Natural killer cell treated with Interleukin-12 subunit alpha and Interleukin-12 subunit beta and Interleukin-15 and Interleukin-18, amount 100 ng/mL, for 72 hours (primary cell): ENCODE measurements at regions not wholly inside any gene's neighbourhood (a gene's known extent, or its start where the extent isn't known, plus 50 kb on each side); places are given as distances from the start of the nearest gene placed in this dataset.

Experiments
- ATAC-seq, 2 donors: fragments of 150-1000 bp; cut with Tn5 transposase in 1 of 2; sonication (Bioruptor Pico), chemical (Tn5 transposase) in 1 of 2; 2 replicates each; pipeline ENCODE4 v1.10.0; 2021
- DNase-seq: peaks from one replicate; pipeline ENCODE4 v3.0.0; 2022; ENCODE audit warnings: low spot score
- H3K27ac Mint-ChIP-seq, 2 donors: 1 replicate in 1 of 2; 2 replicates in 1 of 2; pipeline ENCODE4 v1.8.0; 2022; ENCODE audit warnings: mixed read lengths in 2 of 2, mild to moderate bottlenecking in 1 of 2, moderate library complexity in 1 of 2
- H3K27me3 Mint-ChIP-seq, 2 donors: 1 replicate in 1 of 2; 2 replicates in 1 of 2; pipeline ENCODE4 v1.8.0; 2022; ENCODE audit warnings: mixed read lengths in 2 of 2
- H3K36me3 Mint-ChIP-seq: one replicate; pipeline ENCODE4 v1.8.0; 2022; ENCODE audit warnings: mixed read lengths
- H3K4me1 Mint-ChIP-seq, 2 donors: 1 replicate in 1 of 2; 2 replicates in 1 of 2; pipeline ENCODE4 v1.8.0; 2022; ENCODE audit warnings: low read depth in 2 of 2, mixed read lengths in 2 of 2, mild to moderate bottlenecking in 1 of 2
- H3K4me3 Mint-ChIP-seq: one replicate; pipeline ENCODE4 v1.8.0; 2022; ENCODE audit warnings: mixed read lengths
- H3K9me3 Mint-ChIP-seq: 2 replicates; pipeline ENCODE4 v1.8.0; 2022; ENCODE audit warnings: mixed read lengths

- no peak for DNase-seq
- Mint-ChIP-seq H3K4me3 (no peak overlapping the region), H3K36me3 (no peaks in the 10 kb centered on the region), H3K27me3 (no peaks in the 10 kb centered on the region), H3K4me1 (peaks cover 18 to 29% of the 10 kb centered on the region in 2 donors), H3K9me3 (no peaks in the 10 kb centered on the region), H3K27ac (peak overlapping the region in 1 of 2 donors; percentile 70)
- ATAC-seq, result no peak
Observed at GRCh38 chr4:71267244-71267643, 71.6 kb upstream of the SLC4A4 start.

GRCh38 chr4:71268166-71268565, 70.7 kb upstream of the SLC4A4 start:
- Mint-ChIP-seq H3K27me3 (no peaks in the 10 kb centered on the region), H3K36me3 (no peaks in the 10 kb centered on the region), H3K9me3 (no peaks in the 10 kb centered on the region), H3K4me3 (no peak overlapping the region), H3K4me1 (peaks cover 15 to 25% of the 10 kb centered on the region in 2 donors), H3K27ac (peak overlapping the region in 1 of 2 donors; percentile 50)
- DNase-seq (no peak), ATAC-seq (no peak)

GRCh38 chr4:71269233-71269632, 69.6 kb upstream of the SLC4A4 start:
- no peaks in the 10 kb centered on the region for H3K36me3 Mint-ChIP-seq
- no peaks in the 10 kb centered on the region for H3K9me3 Mint-ChIP-seq
- H3K27me3 Mint-ChIP-seq, result no peaks in the 10 kb centered on the region
- ATAC-seq (no peak), DNase-seq (no peak)
- peaks cover 12 to 24% of the 10 kb centered on the region in 2 donors for H3K4me1 Mint-ChIP-seq
- no peak overlapping the region for H3K4me3 Mint-ChIP-seq
- H3K27ac Mint-ChIP-seq, result no peak overlapping the region

- Mint-ChIP-seq H3K9me3 (no peaks in the 10 kb centered on the region), H3K4me3 (no peak overlapping the region), H3K4me1 (peaks cover 24 to 25% of the 10 kb centered on the region in 2 donors), H3K27ac (peak overlapping the region in 1 of 2 donors; percentile 72), H3K27me3 (no peaks in the 10 kb centered on the region), H3K36me3 (no peaks in the 10 kb centered on the region)
- ATAC-seq (peak; percentile 54 to 68), DNase-seq (no peak)
Observed at GRCh38 chr4:71270901-71271300, 67.9 kb upstream of the SLC4A4 start.

- DNase-seq (no peak), ATAC-seq (no peak)
- Mint-ChIP-seq H3K9me3 (no peaks in the 10 kb centered on the region), H3K27me3 (no peaks in the 10 kb centered on the region), H3K4me3 (no peak overlapping the region), H3K36me3 (no peaks in the 10 kb centered on the region), H3K4me1 (peaks cover 18 to 25% of the 10 kb centered on the region in 2 donors), H3K27ac (no peak overlapping the region)
Observed at GRCh38 chr4:71272976-71273375, 65.8 kb upstream of the SLC4A4 start.

- peak overlapping the region; percentile 55 for H3K4me3 Mint-ChIP-seq
- peaks cover 21 to 22% of the 10 kb centered on the region in 2 donors for H3K4me1 Mint-ChIP-seq
- ATAC-seq (no peak), DNase-seq (no peak)
- no peaks in the 10 kb centered on the region for H3K9me3 Mint-ChIP-seq
- H3K36me3 Mint-ChIP-seq, result no peaks in the 10 kb centered on the region
- no peaks in the 10 kb centered on the region for H3K27me3 Mint-ChIP-seq
- H3K27ac Mint-ChIP-seq, result peak overlapping the region; percentile 12 to 60
Observed at GRCh38 chr4:71275004-71275403, 63.8 kb upstream of the SLC4A4 start.

- H3K36me3 Mint-ChIP-seq, result no peaks in the 10 kb centered on the region
- H3K4me1 Mint-ChIP-seq, result peaks cover 21 to 22% of the 10 kb centered on the region in 2 donors
- peak in 1 of 2 donors; percentile 38 for ATAC-seq
- DNase-seq, result no peak
- H3K27ac Mint-ChIP-seq, result peak overlapping the region; percentile 12 to 60
- no peaks in the 10 kb centered on the region for H3K27me3 Mint-ChIP-seq
- H3K9me3 Mint-ChIP-seq, result no peaks in the 10 kb centered on the region
- H3K4me3 Mint-ChIP-seq, result peak overlapping the region; percentile 55
Observed at GRCh38 chr4:71275570-71275969, 63.2 kb upstream of the SLC4A4 start.

- no peak for DNase-seq
- ATAC-seq, result no peak
- no peaks in the 10 kb centered on the region for H3K27me3 Mint-ChIP-seq
- peaks cover 22 to 23% of the 10 kb centered on the region in 2 donors for H3K4me1 Mint-ChIP-seq
- no peak overlapping the region for H3K4me3 Mint-ChIP-seq
- no peaks in the 10 kb centered on the region for H3K9me3 Mint-ChIP-seq
- peak overlapping the region in 1 of 2 donors; percentile 28 for H3K27ac Mint-ChIP-seq
- no peaks in the 10 kb centered on the region for H3K36me3 Mint-ChIP-seq
Observed at GRCh38 chr4:71277353-71277752, 61.5 kb upstream of the SLC4A4 start.

- Mint-ChIP-seq H3K27ac (no peak overlapping the region), H3K36me3 (no peaks in the 10 kb centered on the region), H3K4me3 (no peak overlapping the region), H3K4me1 (peaks cover 0 to 13% of the 10 kb centered on the region in 2 donors), H3K9me3 (no peaks in the 10 kb centered on the region), H3K27me3 (no peaks in the 10 kb centered on the region)
- no peak for DNase-seq
- ATAC-seq, result no peak
Observed at GRCh38 chr4:71283642-71284257, 55.1 kb upstream of the SLC4A4 start.

- H3K4me3 Mint-ChIP-seq, result no peak overlapping the region
- ATAC-seq (no peak), DNase-seq (no peak)
- no peaks in the 10 kb centered on the region for H3K36me3 Mint-ChIP-seq
- H3K27me3 Mint-ChIP-seq, result no peaks in the 10 kb centered on the region
- H3K9me3 Mint-ChIP-seq, result no peaks in the 10 kb centered on the region
- no peak overlapping the region for H3K27ac Mint-ChIP-seq
- H3K4me1 Mint-ChIP-seq, result peaks cover 0 to 10% of the 10 kb centered on the region in 2 donors
Observed at GRCh38 chr4:71287305-71287704, 51.5 kb upstream of the SLC4A4 start.

GRCh38 chr4:71288875-71289274, 49.9 kb upstream of the SLC4A4 start:
- Mint-ChIP-seq H3K9me3 (no peaks in the 10 kb centered on the region), H3K27ac (no peak overlapping the region), H3K36me3 (no peaks in the 10 kb centered on the region), H3K4me3 (no peak overlapping the region), H3K27me3 (no peaks in the 10 kb centered on the region), H3K4me1 (peaks cover 4% of the 10 kb centered on the region in 2 donors)
- ATAC-seq (no peak), DNase-seq (no peak)
